ENCODE measurements at regions not wholly inside any gene's neighbourhood (a gene's known extent, or its start where the extent isn't known, plus 50 kb on each side); places are given as distances from the start of the nearest gene placed in this dataset.

- no peak for TF ChIP-seq CTCF (IDR thresholded peaks at IDR 0.05)
These were observed 927.9 kb downstream of the UQCRFS1 start for GRCh38 chr19:28285078-28285477.

GRCh38 chr19:28284389-28284788 lies 928.6 kb downstream of the UQCRFS1 start:
- TF ChIP-seq CTCF (IDR thresholded peaks at IDR 0.05): no peak

GRCh38 chr19:28283592-28283991 lies 929.4 kb downstream of the UQCRFS1 start:
- TF ChIP-seq CTCF (IDR thresholded peaks at IDR 0.05): no peak

- no peak for TF ChIP-seq CTCF (IDR thresholded peaks at IDR 0.05)
These were observed 931.3 kb downstream of the UQCRFS1 start for GRCh38 chr19:28281676-28282075.

GRCh38 chr19:28264556-28264955 lies 948.4 kb downstream of the UQCRFS1 start:
- TF ChIP-seq CTCF (IDR thresholded peaks at IDR 0.05): no peak

- no peak for TF ChIP-seq CTCF (IDR thresholded peaks at IDR 0.05)
These were observed 954.1 kb downstream of the UQCRFS1 start for GRCh38 chr19:28258829-28259228.

GRCh38 chr19:28257396-28257795 lies 955.6 kb downstream of the UQCRFS1 start:
- no peak for TF ChIP-seq CTCF (IDR thresholded peaks at IDR 0.05)

- TF ChIP-seq CTCF (IDR thresholded peaks at IDR 0.05): no peak
These were observed 965.7 kb downstream of the UQCRFS1 start for GRCh38 chr19:28247243-28247642.

Data from LNCAP (cell line).